GM20431 (cell line): ENCODE measurements at regions not wholly inside any gene's neighbourhood (a gene's known extent, or its start where the extent isn't known, plus 50 kb on each side); places are given as distances from the start of the nearest gene placed in this dataset.
"Not testable (repeated sequence)": the region's sequence is repeated elsewhere in the genome, so short reads cannot be mapped to it uniquely, and the experiment has no call there.

Experiments used
- in situ Hi-C: fragments of 300-500 bp; cut with MseI, MboI; formaldehyde crosslinking; loops from one replicate; pipeline ENCODE4 v1.15.0; 2020; ENCODE audit warnings: low sequenced_read_pairs; ENCODE audit not compliant: unreplicated experiment

- in situ Hi-C loops = no loop called here
These were observed 88.1 kb downstream of the DACT1 start for GRCh38 chr14:58725871-58726270.

DNA sequence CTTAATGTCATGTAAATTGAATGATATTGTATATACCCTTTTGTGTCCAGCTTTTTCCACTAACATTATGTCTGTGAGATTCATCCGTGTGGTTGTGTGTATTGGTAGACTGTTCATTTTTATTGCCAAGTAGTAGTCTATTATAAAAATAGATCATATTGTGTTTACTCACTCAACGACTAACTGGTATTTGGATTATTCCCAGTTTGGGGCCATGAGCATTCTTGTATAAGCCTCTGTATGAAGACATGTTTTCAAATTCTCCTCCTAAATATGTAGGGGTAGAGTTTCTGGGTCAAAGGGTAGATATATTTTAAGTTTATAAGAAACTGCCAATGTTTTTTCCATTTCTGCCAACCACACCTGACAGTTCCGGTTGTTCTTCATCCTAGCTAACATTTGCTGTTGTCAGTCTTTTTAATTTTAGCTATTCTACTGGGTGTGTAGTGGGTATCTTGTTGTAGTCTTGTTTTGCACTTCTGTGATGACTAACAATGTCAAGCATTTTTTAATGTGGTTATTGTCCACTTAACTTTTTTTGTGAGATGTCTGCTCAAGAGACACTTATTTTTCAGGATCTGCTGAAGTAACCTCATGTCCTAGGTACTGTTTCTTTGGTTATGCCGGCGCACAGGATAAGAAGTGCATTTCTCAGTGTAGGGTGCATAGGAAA, 93.2 kb downstream of the DACT1 start:
- in situ Hi-C loops = no loop called here

- in situ Hi-C loops = no loop called here
These were observed 93.9 kb downstream of the DACT1 start for GRCh38 chr14:58731465-58732293.

DNA sequence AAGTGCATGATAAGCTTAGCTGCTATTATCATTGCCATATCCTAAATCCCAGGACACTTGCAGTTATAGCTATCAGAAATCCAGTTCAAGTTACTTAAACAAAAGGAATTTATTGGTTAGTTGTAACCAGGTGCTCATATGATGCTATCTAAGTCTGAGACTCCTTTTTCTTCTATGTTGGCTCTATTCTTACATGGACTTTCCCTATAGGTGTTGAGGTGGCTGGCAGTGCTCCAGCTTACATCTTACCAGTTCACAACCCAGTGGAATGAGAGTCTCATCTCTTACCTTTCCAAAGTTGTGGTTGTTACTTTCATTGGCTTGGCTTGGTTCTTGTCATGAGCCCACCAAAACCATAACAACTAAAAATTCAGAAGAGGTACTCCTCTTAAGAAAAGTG, 94.6 kb downstream of the DACT1 start:
- in situ Hi-C loops = no loop called here

- in situ Hi-C loops = no loop called here
These were observed 95.9 kb downstream of the DACT1 start for GRCh38 chr14:58733451-58734208.

GRCh38 chr14:58735596-58735995, 97.8 kb downstream of the DACT1 start:
- in situ Hi-C loops = no loop called here

DNA sequence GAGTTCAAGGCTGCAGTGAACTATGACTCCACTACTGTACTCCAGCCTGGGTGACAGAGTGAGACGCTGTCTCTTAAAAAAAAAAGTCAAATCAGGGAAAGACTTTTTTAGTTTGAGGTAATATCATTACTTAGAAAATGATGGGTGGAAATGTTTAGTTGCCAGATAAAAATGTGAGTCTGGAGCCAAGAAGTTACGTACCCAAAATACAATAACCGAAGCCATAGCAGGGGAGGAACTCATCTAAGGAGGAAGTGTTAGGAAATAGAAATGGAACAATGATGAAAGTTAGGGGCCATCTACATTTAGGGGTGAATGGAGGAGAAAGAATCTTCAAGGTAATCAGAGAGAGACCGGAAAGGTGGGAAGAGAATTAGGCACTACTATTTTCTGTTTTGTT, 98.8 kb downstream of the DACT1 start:
- in situ Hi-C loops = no loop called here

DNA sequence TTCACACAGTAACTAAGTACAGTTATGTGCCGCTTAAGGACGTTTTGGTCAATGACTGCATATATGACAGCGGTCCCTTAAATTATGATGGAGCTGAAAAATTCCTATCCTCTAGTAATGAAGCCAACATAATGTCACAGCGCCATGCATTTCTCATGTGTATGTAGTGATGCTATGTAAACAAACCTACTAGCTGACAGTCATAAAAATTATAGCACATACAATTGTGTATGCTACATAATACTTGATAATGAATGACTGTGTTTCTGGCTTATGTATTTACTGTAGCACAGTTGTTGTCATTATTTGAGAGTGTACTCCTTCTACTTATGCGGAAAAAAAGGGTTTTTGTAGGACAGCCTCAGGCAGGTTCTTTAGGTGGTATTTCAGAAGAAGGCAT, 99.7 kb downstream of the DACT1 start:
- in situ Hi-C loops = no loop called here

- in situ Hi-C loops = no loop called here
These were observed 100.6 kb downstream of the DACT1 start for GRCh38 chr14:58738189-58738836.

DNA sequence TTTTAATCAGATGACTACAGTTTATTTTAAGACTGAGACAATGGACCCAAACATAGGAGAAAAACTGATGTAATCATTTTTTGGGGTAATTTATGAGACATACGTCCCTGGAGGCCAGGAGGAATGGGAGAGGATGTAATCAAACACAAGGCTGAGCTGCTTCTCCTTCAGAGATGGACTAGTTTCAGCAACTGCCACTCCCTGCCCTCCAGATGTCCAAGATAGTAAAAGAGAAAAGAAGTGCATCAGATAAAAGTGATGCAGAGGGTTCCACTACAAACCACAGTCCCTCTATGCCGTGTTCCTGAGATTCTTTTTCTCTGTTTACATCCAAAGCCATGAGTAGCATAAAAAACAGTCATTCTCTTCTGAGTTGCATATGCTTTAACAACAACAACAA, 101.1 kb downstream of the DACT1 start:
- in situ Hi-C loops = no loop called here

DNA sequence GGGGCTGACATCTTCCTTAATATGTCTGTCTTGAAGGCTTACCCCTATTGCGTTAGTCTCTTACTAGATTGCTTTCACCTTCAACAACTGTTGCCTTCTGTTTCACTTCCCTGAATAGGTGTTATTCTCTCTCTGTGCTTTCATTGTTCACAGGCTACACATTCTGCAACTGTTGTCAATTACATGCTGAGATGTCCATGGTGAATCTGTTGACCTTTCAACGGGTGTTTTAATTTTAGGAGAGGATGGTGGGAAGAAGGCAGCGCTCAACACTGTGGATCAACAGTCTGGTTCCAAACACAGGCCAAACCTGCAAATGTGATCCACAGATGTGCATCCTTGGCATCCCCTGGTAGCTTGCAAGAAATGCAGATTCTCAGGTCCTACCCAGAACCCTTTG, 101.9 kb downstream of the DACT1 start:
- in situ Hi-C loops = no loop called here

DNA sequence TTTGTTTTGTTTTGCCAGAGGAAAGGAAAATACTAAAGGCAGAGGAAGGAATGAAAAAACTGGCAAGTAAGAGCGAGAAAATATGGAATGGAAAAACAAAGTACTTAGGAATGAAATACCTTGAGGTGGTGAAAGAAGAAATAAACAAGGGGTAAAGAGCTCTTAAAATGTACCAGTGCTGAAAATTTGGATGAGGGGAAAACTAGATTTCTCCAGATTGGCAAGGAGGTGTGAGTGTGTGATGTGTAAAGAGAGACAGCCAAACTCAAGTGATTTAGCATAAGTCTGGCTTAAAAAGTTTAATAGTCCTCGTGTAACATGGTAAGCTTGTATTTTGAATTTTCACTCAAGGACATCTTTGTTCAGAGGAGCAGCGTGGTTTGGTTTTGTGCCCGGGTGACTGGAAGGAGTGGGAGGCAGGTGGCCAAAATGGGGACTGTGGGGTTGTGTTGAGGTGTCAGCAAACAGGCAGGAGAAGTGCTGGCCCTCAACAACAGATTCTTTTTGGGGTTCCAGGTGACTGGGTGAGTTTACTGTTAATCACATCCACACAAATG, 102.7 kb downstream of the DACT1 start:
- in situ Hi-C loops = no loop called here

- in situ Hi-C loops = no loop called here
These were observed 107.1 kb downstream of the DACT1 start for GRCh38 chr14:58744801-58745394.

- in situ Hi-C loops = no loop called here
These were observed 108.5 kb downstream of the DACT1 start for GRCh38 chr14:58746261-58746660.

DNA sequence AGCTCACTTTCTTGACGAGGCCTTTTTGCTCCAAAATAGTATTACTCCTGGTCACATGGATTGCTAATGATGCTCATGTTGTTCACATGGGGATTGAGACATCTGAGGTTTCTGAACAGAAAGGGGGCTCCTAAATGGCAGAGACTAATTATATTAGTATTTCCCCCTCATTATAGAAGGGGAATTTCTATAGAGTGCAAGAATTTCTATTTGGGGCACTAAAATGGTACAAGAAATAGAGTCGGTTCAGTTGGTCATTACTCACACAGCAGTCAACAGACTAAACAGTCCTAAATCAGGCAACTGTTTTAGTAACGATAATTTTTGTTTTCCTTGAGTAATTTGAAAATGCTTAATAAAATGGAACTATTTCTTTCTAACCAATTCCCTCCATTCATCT, 108.9 kb downstream of the DACT1 start:
- in situ Hi-C loops = no loop called here

DNA sequence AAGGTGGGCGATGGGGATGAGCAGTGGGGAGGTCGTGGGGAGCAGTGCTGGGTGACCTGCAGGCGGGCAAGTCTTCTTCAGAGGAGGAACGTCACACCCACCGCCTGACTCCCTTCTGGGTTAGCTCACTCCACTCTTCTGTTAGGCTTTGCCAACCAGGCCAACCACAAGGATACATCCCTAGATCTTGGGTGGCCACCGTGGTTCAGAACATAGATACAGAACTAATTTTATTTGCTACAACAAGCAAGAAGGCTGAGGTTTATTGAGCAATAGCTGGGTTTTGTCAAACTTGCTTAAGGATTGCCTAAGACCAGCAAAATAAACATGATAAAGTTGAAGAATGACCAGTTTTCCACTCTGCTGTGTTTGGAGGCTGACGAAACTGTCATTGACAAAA, 109.4 kb downstream of the DACT1 start:
- in situ Hi-C loops = no loop called here

DNA sequence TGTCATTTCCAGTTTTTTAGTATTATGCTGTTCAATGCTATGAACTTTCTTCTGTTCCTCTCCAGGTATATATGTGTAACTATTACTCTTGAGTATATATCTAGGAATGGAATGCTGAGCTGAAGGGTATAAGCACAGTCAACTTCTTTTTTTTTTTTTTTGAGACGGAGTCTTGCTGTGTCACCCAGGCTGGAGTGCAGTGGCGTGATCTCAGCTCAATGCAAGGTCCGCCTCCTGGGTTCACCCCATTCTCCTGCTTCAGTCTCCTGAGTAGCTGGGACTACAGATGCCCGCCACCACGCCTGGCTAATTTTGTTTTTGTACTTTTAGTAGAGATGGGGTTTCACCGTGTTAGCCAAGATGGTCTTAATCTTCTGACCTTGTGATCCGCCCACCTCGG, 110.5 kb downstream of the DACT1 start:
- in situ Hi-C loops = not testable (repeated sequence)

- in situ Hi-C loops = no loop called here
These were observed 111.4 kb downstream of the DACT1 start for GRCh38 chr14:58749066-58749669.
